GM18870 (cell line): ENCODE measurements at regions not wholly inside any gene's neighbourhood (a gene's known extent, or its start where the extent isn't known, plus 50 kb on each side); places are given as distances from the start of the nearest gene placed in this dataset.
"Not testable (repeated sequence)": the region's sequence is repeated elsewhere in the genome, so short reads cannot be mapped to it uniquely, and the experiment has no call there.

Experiments used
- ATAC-seq: cut with Tn5 transposase; IDR thresholded peaks from one replicate; pipeline ENCODE4 v1.9.1; 2021; ENCODE audit warnings: moderate library complexity; ENCODE audit not compliant: unreplicated experiment

DNA sequence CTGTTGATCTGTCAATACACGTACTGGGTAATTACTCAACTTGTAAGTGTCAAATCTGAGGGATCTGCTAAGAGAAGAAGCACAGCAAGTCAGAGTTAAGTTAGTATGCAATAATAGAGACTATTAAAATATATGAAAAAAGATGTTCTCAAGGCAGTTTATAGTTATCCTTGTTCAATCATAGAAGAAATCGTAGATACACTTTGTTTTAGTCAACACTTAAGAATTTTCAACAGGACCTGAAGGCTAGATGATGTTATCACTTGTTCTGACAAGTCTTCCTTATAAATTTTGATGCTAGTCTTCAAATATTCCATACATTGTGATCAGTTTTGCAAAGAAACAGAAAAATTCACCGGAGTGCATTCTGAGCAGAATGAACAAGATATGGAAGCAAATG is 91.1 kb upstream of the KCNQ5 start:
- no peak for ATAC-seq

DNA sequence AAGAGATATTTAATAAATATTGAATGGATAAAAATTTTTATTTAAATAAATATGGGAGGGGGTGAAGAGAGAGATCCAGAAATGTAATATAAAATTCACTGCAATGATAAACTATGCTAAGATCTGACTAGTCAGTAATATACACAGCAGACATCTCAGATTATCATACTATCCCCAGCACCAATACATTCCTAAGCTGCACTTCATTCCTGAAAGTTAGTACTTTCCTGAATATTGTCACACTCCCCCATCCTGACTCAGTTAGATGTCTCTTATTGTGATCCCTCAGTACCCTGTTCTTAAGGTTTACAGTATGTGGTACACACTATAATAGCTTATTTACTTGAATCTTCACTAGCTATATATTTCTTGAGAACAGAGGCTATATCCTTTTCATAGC is 88.3 kb upstream of the KCNQ5 start:
- ATAC-seq: no peak

DNA sequence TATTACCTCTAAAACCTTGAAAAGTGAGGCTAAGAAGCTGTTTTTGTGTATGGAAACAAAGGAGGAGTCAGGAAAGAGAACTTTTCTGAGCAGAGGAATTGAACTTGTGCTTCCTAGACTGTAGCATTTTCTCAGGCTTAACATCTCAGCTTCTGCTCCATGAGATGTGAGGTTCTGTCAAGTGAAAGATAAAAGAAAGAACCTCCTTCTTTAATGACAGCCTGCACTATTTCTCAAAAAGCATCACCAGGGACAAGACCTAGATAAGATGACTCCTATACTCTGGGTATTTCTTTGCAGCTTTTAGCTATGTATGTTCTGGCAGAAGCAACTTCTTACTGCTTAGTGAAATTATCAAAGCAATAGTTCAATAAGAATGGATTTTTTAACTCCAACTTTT is 87.6 kb upstream of the KCNQ5 start:
- no peak for ATAC-seq

DNA sequence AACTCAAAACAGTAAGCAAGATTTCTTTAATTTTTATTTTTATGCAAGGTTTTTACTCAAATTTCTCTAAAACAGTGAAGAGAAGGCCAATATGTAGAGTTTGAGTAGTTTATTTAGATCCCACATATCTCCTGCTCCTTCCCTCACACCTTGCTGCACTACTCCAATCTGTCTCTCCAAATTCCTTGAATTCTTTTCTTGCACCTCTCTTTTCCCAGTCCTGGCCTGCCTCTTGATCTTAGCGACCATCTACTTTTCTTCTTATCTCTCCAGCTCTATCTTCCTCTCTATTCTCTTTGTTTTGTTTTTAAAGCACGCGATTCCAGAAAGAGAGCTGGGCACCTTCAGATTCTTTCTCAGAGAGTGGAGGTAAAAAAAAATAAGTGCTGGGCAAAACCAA is 86.7 kb upstream of the KCNQ5 start:
- no peak for ATAC-seq

DNA sequence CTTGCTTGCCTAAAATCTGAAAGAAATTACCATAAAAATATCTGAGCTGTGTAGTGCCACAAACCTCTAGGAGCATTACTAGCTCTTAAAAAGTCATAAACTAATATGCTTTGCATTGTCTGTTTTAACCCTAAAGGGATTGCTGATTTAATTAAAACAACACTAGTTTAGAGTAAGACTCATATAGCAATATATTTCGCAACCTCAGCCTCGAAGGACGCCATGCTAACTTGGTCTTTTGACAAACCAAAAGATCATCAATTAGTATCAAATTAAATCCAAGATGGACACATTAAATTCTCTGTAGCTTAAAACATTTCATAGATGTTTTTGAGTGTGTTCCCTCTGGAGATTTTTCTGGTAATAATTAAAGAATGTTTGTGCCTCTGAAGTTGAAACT is 74.8 kb upstream of the KCNQ5 start:
- no peak for ATAC-seq

DNA sequence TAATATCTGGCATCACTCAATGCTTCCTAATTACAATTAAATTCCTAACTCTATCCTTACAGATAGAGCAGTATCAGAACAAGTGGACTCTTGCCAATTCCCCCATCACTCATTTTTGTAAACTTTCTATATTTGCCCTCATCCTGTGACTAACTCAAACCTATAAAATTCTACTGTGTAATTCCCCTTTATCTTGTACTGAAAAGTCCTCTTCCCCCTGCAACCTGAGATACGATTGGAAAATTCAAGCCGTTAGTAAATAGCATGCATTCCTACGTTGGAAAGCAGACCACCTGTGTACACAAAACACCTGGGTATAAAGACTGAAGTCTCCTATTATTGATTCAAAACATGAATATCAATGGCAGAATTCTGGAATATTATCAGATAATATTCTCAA is 70.4 kb upstream of the KCNQ5 start:
- ATAC-seq: no peak

DNA sequence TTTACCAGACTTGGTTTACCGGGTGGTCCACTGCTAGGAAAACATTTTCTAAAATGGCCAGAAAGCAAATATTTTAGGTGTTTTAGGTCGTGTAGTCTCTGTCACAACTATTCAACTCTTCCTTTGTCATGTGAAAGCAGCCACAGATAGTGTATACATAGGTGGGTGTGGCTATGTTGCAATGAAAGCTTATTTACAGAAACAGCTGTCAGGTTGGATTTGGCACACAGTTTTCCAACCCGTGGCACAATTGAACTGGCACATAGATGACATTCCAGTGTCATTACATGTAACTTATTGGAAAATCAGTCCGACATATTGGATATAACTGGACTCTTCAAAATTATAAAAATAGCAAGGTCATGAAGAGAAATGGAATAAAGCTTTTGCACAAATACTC is 68.9 kb upstream of the KCNQ5 start:
- no peak for ATAC-seq

DNA sequence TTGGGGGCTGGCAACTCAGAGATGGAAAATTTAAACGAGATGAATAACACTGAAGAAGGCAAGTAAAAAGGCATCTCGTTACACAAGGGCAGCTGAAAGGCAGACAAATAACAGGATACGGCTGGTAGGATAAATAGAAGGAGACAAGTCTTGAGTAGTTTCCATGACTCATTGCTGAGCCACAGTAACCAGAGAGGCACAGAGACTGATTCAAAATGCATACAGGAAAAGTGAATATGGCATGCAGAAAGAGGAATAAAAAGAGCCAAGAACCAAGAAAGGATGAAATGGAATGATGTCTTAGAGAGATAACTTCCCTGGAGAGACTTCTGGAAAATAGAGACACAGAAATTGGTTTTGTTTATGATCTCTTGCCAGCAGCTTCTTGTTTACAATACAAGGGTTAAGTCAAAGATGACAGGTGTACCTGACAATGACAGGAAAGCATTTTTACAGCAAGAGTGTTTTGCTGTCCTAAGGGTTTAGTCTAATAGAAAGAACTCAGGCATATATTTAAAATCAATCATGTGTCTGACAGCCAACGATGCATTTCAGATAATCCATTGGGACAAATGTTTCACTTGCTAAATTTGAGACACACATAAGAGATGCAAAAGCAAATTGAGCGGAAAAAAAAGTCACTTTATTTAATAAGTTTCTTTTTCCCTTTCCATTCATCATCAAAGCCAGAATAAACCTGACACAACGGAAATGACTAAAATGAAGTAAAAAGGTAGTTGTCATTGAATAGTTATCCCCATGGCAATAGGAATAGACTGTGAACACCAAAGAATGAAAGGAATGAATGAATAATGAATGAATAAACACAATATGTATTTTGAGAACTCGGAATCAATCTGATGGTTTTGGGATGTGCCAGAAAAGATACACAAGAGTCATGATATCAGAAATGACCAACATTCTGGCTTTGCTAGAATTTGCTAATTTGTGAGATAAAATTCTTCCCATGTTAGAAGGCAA is 68.0 kb upstream of the KCNQ5 start:
- no peak for ATAC-seq

DNA sequence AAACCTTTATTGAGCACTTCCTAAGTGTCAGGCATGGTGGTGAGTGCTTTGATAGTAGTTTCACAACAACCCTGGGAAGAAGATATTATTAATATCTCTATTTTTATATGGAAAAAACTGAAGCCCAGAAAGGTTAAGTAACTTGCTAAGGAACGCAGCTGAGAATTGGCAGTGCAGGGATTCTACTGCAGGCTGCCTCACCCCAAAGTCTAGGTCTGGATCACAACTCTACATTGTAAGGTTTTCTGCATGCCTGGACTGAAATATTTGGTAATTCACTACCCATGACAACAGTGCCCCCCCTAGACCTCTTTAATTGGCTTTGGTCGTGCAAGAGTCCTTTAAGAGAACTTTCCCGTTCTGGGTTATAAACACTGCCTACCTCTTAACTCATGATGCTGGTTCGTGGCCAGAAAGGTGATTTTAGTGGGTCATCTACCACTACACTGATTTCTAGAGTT is 67.1 kb upstream of the KCNQ5 start:
- no peak for ATAC-seq

DNA sequence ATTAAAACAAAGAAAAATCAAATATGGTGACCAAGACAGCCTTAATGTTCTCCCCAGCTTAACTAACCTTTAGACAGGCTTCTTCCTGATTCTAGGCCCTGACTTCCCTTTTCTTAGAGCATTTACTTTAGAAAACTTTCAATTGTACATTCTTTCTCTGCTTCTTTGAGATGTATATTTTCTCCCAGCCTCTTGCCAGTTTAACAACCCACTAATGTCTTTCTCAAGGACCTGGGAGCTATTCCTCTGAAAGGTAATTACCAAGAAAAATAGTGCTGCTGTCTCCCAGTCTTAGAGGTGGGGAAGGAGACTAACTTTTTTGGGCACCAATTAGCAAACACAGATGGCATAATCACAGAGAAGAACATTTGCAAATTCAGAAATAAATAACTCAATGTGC is 62.8 kb upstream of the KCNQ5 start:
- no peak for ATAC-seq

DNA sequence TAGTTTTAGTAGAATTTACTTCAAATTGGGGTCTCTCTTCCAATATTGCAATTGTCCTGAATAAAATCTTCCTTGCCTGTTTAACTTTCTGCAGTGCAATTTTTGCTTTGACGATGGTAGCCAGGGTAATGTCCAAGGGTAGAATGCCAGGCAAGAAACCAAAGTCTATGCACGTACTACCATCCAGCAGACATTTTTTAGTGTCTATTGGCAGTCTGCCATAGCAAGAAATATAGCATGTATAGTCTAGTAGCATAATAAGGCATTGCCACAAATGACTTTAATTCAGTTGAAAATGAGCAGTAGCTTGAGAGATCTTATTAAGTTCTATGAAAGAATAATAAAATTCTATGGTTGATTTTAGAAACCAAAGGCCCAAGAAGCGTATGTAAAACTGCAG is 62.3 kb upstream of the KCNQ5 start:
- no peak for ATAC-seq

DNA sequence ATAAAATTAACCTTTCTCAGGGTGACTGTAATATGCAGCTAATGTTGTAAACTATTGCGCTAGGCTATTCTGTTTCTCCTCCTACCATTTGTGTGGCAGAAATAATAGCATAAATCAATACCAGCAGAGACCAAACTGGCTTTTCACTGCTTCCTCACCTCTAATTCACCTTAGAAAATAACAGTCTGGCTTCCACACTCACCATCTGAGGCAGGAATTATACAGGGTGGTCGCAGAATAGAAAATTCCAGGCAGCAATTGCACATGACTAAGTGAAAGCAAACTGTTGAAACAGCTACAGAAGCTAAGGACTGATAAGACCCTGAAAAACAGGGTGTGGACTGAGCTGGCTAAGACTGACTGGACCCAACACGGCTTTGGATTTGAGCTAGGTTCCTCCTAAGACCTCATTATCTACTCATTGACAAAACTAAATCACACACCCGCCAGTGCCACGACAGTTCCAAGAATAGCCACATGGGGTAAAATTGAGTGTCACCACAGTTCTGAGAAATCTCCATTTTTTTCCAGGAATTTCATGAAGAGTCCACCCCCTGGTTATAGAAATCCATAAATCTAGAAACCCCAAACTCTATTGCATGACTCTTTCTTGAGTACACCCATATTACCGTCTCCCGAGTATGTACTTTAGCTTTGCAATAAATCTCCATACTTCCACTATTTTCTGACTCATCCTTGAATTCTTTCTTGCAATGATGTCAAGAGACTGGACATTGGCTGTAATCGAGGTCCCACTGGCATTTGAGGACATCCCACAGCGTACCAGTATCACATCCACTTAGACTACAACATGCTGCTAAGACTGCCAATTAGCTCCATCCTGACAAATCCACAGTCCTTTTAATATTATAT is 60.9 kb upstream of the KCNQ5 start:
- ATAC-seq: no peak

DNA sequence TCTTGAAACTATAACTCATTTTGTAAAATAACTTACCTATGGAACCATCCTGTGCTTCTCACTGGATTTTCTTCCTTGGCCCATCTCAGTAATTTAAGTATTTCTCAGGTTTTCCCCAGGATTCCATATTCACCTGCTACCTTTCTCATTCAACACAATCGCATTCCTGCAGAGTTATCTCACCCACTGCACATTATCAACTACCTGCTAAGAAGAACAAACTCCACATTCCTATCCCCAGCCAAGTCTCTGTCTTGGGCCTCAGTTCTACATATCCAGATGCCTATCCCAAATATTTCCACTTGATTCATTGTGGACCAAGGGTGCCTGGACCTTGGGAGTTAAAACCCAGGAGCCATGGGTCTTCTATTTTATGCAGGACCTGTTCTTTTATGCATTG is 60.2 kb upstream of the KCNQ5 start:
- no peak for ATAC-seq

DNA sequence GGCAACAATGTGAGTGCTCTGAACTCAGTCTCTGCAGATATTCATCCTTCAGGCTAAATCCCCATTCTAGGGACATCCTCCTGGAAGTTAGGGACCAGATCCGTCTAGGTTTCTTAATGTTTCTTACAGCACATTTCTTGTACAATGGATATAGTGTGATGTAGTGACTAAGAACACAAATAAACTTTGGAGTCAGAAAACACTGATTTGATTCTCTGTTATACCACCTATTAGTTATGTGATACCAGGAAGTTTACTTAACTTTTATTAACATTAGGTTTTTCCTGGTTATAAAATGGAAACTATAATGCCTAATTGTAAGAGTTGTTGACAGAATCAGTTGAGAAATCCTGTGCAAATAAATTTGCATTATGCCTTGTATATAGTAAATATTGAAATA is 57.6 kb upstream of the KCNQ5 start:
- no peak for ATAC-seq

DNA sequence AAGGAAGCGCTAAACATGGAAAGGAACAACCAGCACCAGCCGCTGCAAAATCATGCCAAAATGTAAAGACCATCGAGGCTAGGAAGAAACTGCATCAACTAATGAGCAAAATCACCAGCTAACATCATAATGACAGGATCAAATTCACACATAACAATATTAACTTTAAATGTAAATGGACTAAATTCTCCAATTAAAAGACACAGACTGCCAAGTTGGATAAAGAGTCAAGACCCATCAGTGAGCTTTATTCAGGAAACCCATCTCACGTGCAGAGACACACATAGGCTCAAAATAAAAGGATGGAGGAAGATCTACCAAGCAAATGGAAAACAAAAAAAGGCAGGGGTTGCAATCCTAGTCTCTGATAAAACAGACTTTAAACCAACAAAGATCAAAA is 49.9 kb upstream of the KCNQ5 start:
- not testable (repeated sequence) for ATAC-seq
